ENCODE measurements at regions not wholly inside any gene's neighbourhood (a gene's known extent, or its start where the extent isn't known, plus 50 kb on each side); places are given as distances from the start of the nearest gene placed in this dataset.

GRCh38 chr11:106496677-106497076, 419.2 kb downstream of the AASDHPPT start:
- no peak for TF ChIP-seq CTBP1 (IDR thresholded peaks at IDR 0.05; ENCODE audit: borderline replicate concordance)
- TF ChIP-seq THAP12 (CRISPR knock-in tag; IDR thresholded peaks at IDR 0.05): no peak
- no peak for TF ChIP-seq SAP30 (IDR thresholded peaks at IDR 0.05; ENCODE audit: borderline replicate concordance, insufficient read depth, low read depth, low read length, poor library complexity, severe bottlenecking)
- TF ChIP-seq POLR2H (tag; IDR thresholded peaks at IDR 0.05; ENCODE audit: low read depth): no peak
- no peak for TF ChIP-seq SREBF2 (CRISPR knock-in tag; IDR thresholded peaks at IDR 0.05)
- no peak for TF ChIP-seq SP1 (CRISPR knock-in tag; IDR thresholded peaks at IDR 0.05)
- no peak for TF ChIP-seq ZNF347 (CRISPR knock-in tag; IDR thresholded peaks at IDR 0.05; ENCODE audit: low read depth)
- TF ChIP-seq ELK3 (CRISPR knock-in tag; IDR thresholded peaks at IDR 0.05): no peak
- ChIA-PET CTCF (ENCODE audit: low intra/inter-chr PET ratio) (no interaction called here), POLR2A (no interaction called here)
- no peaks in the 10 kb centered on the region for H3K27me3 ChIP-seq (ENCODE audit: control insufficient read depth in 2 of 2, insufficient read depth in 2 of 2, low read length in 2 of 2)
- no peaks in the 10 kb centered on the region for H3K9me3 ChIP-seq (replicated peaks; ENCODE audit: control insufficient read depth, insufficient read depth, low read depth, low read length)
- 0% methylated on average over 2 of the region's 2 CpGs for WGBS (ENCODE audit: insufficient coverage, low coverage, missing lambda C conversion rate)
- BruUV-seq (replicated peaks): no TSS peak
- DNase-seq (ENCODE audit: extremely low read depth in 1 of 4, low spot score in 3 of 4) (no peak), ATAC-seq (no peak), FAIRE-seq (no peak)
- intact Hi-C loops (cut with micrococcal nuclease) (no loop called here), in situ Hi-C loops (cut with MboI) (no loop called here)
- H3K9me1 ChIP-seq (ENCODE audit: control insufficient read depth, insufficient read depth, low read length): no peaks in the 10 kb centered on the region
- no peak overlapping the region for H2AFZ ChIP-seq (ENCODE audit: low read depth, low read length)
- H3K27ac ChIP-seq (ENCODE audit: extremely low read depth, low read depth, low read length): no peak overlapping the region
- no peaks in the 10 kb centered on the region for H3K79me2 ChIP-seq (ENCODE audit: control insufficient read depth, insufficient read depth, low read length)
- no peaks in the 10 kb centered on the region for H4K20me1 ChIP-seq (replicated peaks; ENCODE audit: control insufficient read depth, insufficient read depth, low read length)
- H3K36me3 ChIP-seq (ENCODE audit: control insufficient read depth, insufficient read depth, low read length): no peaks in the 10 kb centered on the region
- H3K4me2 ChIP-seq (ENCODE audit: insufficient read depth, low read length): no peak overlapping the region
- H3K4me1 ChIP-seq (replicated peaks in 1 of 2; ENCODE audit: control insufficient read depth in 2 of 2, insufficient read depth in 2 of 2, low read length in 2 of 2): no peaks in the 10 kb centered on the region
- no peak overlapping the region for H3K4me3 ChIP-seq
- no peak overlapping the region for H3K9ac ChIP-seq (ENCODE audit: insufficient read depth in 1 of 2, low read depth in 2 of 2, low read length in 2 of 2)

All from K562 (cell line).